IPS-15b (cell line): ENCODE measurements at regions not wholly inside any gene's neighbourhood (a gene's known extent, or its start where the extent isn't known, plus 50 kb on each side); places are given as distances from the start of the nearest gene placed in this dataset.
"Not testable (repeated sequence)": the region's sequence is repeated elsewhere in the genome, so short reads cannot be mapped to it uniquely, and the experiment has no call there.

Experiments
- H3K27me3 ChIP-seq: one replicate; pipeline ENCODE4 v1.6.1; 2013; ENCODE audit warnings: low read length; ENCODE audit not compliant: control insufficient read depth, insufficient read depth
- H3K36me3 ChIP-seq: one replicate; pipeline ENCODE4 v1.6.1; 2013; ENCODE audit warnings: low read length; ENCODE audit not compliant: control insufficient read depth, insufficient read depth
- H3K4me1 ChIP-seq: one replicate; pipeline ENCODE4 v1.6.1; 2013; ENCODE audit warnings: mild to moderate bottlenecking, low read length; ENCODE audit not compliant: control insufficient read depth, insufficient read depth
- H3K4me3 ChIP-seq: one replicate; pipeline ENCODE4 v1.5.1; 2013; ENCODE audit warnings: low read depth, low read length
- H3K9ac ChIP-seq: one replicate; pipeline ENCODE4 v1.6.1; 2013; ENCODE audit warnings: low read depth, mild to moderate bottlenecking, low read length
- H3K9me3 ChIP-seq: one replicate; pipeline ENCODE4 v1.6.1; 2013; ENCODE audit warnings: mild to moderate bottlenecking, low read length; ENCODE audit not compliant: control insufficient read depth, insufficient read depth

GRCh38 chrX:13198056-13198761 is 121.6 kb downstream of the ATXN3L start:
- H3K4me1 ChIP-seq: peaks cover 31% of the 10 kb centered on the region
- no peaks in the 10 kb centered on the region for H3K27me3 ChIP-seq
- peak overlapping the region; percentile 50 for H3K9ac ChIP-seq
- no peaks in the 10 kb centered on the region for H3K9me3 ChIP-seq
- no peaks in the 10 kb centered on the region for H3K36me3 ChIP-seq
- H3K4me3 ChIP-seq: peak overlapping the region; percentile 24

DNA sequence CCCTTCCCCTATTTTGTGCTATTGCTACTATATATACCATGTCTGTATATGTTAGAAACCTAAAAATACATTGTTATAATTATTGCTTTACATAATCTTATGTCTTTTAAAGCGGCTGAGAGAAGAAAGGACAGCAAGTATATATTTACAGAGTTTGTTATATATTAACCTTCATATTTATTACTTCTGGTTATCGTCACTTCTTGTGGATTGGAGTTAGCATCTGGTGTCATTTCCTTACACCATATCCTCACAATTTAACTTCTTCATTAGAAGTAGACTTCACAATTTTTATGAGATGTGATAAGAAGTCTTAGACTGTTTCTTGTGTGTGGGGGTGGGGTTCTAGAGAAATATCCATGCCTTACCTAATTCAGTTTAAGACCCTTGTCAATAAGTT is 123.1 kb downstream of the ATXN3L start:
- Histone ChIP-seq H3K4me3 (no peak overlapping the region), H3K27me3 (no peaks in the 10 kb centered on the region), H3K4me1 (peaks cover 28% of the 10 kb centered on the region), H3K9ac (no peak overlapping the region), H3K36me3 (no peaks in the 10 kb centered on the region), H3K9me3 (no peaks in the 10 kb centered on the region)

DNA sequence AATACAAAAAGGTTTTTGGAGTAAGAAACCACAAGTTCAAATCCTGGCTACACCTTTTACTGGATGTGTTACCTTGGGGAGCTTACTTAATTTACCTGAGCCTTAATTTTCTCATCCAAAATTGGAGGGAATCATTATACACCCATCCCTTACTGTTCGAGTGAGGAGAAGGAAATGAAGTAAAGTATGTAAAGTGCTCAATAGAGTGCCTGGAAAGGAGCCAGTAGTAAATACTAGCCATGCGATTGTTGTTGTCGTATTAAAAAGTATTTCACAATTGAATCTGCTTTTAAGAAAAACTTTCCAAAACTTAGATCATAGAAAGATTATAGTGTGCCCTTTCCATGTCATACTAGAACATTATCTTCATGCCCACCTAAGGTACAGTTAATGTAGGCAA is 124.5 kb downstream of the ATXN3L start:
- Histone ChIP-seq H3K4me1 (peaks cover 21% of the 10 kb centered on the region), H3K9me3 (no peaks in the 10 kb centered on the region), H3K36me3 (no peaks in the 10 kb centered on the region), H3K9ac (no peak overlapping the region), H3K27me3 (no peaks in the 10 kb centered on the region), H3K4me3 (no peak overlapping the region)

DNA sequence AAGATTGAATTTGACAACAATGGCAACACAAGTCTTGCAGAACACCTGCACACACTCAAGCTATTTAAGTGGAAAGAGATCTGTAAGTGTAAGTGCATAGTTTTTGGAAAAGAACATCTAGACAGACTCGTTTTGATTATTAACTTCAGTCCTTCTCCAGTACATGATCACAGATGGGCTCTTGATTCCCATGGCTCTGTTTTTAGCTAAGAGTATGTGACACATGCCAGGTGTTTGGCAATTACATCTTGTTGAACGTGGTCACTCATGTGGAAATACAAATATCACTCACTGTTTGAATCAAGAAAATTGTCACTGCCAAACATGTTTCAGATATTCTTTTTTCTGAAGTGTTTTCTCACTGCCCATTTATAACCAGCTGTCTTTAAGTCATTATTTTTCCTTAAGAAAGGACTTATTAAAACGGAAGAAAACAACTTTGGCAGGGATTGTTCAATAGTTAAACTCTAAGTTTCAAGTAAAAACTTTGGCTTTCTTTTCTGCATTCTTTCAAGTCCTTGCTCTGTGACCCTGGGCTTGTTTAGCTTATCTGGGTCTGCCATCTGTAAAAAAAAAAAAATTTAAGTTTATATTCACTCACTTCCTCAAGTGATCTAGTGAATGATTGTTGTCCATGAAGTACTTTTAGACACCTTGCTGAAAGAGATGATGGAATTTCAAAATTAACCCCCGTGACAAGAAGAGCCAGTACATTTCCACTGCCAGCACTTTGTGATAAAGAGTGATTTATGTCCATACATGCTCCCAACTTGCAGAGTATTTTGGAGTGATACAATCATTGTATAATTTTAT is 125.4 kb downstream of the ATXN3L start:
- H3K4me1 ChIP-seq: peaks cover 14% of the 10 kb centered on the region
- H3K4me3 ChIP-seq: no peak overlapping the region
- no peaks in the 10 kb centered on the region for H3K9me3 ChIP-seq
- no peaks in the 10 kb centered on the region for H3K27me3 ChIP-seq
- no peaks in the 10 kb centered on the region for H3K36me3 ChIP-seq
- no peak overlapping the region for H3K9ac ChIP-seq

GRCh38 chrX:13190051-13190450 is 129.8 kb downstream of the ATXN3L start:
- no peaks in the 10 kb centered on the region for H3K9me3 ChIP-seq
- H3K4me1 ChIP-seq: no peaks in the 10 kb centered on the region
- H3K36me3 ChIP-seq: peaks cover 2% of the 10 kb centered on the region
- no peaks in the 10 kb centered on the region for H3K27me3 ChIP-seq
- no peak overlapping the region for H3K9ac ChIP-seq
- H3K4me3 ChIP-seq: no peak overlapping the region

DNA sequence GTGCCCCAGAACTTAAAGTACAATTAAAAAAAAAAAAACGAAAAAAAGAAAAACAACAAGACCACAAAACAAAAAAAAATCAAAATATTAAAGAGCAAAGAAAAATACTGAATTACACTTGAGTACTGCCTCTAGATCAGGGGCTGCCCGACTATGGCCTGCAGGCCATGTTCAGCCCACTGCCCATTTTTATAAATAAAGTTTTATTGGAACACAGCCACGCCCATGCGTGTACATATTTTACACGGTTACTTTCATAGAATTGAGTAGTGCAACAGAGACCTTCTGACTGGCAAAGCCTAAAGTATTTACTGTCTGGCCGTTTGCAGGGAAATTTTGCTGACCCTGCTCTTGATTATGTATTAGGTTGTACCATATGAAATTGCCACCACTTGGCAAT is 130.5 kb downstream of the ATXN3L start:
- H3K36me3 ChIP-seq: peaks cover 2% of the 10 kb centered on the region
- no peak overlapping the region for H3K4me3 ChIP-seq
- H3K27me3 ChIP-seq: no peaks in the 10 kb centered on the region
- H3K4me1 ChIP-seq: no peaks in the 10 kb centered on the region
- no peak overlapping the region for H3K9ac ChIP-seq
- H3K9me3 ChIP-seq: no peaks in the 10 kb centered on the region

DNA sequence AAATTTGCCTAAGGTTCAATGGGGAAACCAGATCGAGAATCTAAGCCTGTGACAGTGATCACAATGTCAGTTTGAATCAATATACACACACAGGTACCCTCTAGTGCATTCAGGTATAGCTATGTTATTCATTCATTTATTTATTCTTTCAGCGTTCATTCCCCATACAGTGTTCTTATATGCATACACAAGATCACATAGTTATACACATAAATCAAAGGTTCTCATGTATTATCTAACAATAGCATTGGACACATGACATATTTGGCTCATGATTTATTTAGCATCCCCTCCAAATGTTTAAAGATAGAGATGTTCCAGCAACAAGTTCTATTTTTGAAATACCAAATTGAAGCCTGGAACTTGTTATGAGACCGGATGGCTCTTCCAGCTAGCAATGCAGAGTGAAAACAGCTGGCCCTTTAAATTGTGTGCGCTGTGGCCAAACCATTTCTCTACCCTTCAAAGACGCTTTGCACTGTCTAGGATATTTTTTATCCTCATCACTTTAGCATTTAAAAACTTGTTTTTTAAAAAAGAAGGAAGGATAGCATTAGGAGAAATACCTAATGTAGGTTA is 131.0 kb downstream of the ATXN3L start:
- no peak overlapping the region for H3K4me3 ChIP-seq

DNA sequence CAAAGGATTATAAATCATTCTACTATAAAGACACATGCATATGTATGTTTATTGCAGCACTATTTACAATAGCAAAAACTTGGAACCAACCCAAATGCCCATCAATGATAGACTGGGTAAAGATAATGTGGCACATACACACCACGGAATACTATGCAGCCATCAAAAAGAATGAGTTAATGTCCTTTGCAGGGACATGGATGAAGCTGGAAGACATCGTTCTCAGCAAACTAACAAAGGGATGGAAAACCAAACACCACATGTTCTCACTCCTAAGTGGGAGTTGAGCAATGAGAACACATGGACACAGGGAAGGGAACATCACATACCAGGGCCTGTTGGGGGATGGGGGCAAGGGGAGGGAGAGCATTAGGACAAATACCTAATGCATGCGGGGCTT is 133.2 kb downstream of the ATXN3L start:
- not testable (repeated sequence) for H3K36me3 ChIP-seq, H3K9ac ChIP-seq, H3K4me3 ChIP-seq, H3K27me3 ChIP-seq, H3K4me1 ChIP-seq, H3K9me3 ChIP-seq

More for the DNA sequence above, 131.0 kb downstream of the ATXN3L start:
- H3K27me3 ChIP-seq: no peaks in the 10 kb centered on the region
- no peaks in the 10 kb centered on the region for H3K4me1 ChIP-seq
- peaks cover 2% of the 10 kb centered on the region for H3K36me3 ChIP-seq
- no peak overlapping the region for H3K9ac ChIP-seq
- H3K9me3 ChIP-seq: no peaks in the 10 kb centered on the region

- Histone ChIP-seq H3K9ac (no peak overlapping the region), H3K9me3 (no peaks in the 10 kb centered on the region), H3K4me3 (no peak overlapping the region), H3K36me3 (no peaks in the 10 kb centered on the region), H3K27me3 (no peaks in the 10 kb centered on the region), H3K4me1 (peaks cover 3% of the 10 kb centered on the region)
Measured at GRCh38 chrX:13180807-13181206, 136.4 kb upstream of the FAM9C start.

GRCh38 chrX:13179586-13179985 is 135.2 kb upstream of the FAM9C start:
- Histone ChIP-seq H3K9ac (no peak overlapping the region), H3K27me3 (no peaks in the 10 kb centered on the region), H3K36me3 (no peaks in the 10 kb centered on the region), H3K9me3 (no peaks in the 10 kb centered on the region), H3K4me3 (no peak overlapping the region), H3K4me1 (peaks cover 3% of the 10 kb centered on the region)

GRCh38 chrX:13179100-13179499 is 134.7 kb upstream of the FAM9C start:
- Histone ChIP-seq H3K4me1 (peaks cover 3% of the 10 kb centered on the region), H3K36me3 (no peaks in the 10 kb centered on the region), H3K9ac (no peak overlapping the region), H3K4me3 (no peak overlapping the region), H3K27me3 (no peaks in the 10 kb centered on the region), H3K9me3 (no peaks in the 10 kb centered on the region)
